NCI-H2081 (cell line): ENCODE measurements at regions not wholly inside any gene's neighbourhood (a gene's known extent, or its start where the extent isn't known, plus 50 kb on each side); places are given as distances from the start of the nearest gene placed in this dataset.

Source experiments
- DNase-seq, 2 experiments: peaks; one replicate each; lab custom pipeline; 2025; lab: John Stamatoyannopoulos, UW

DNA sequence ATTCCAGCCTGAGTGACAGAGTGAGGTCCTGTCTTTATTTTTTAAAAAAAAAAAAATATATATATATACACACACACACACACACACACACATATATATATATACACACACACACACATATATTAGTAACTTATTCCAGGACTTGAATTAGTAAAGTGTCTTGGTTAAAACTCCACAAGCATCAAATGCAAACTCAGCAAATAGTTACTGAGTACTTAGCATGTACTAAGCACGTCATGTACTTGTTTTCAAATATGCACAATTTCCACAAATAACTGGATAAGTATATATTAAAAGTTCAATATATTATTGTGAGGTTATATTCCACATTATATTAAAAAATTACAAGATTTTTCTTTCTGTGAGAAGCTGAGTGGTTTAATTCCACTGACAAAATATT is 304.7 kb downstream of the ZEB2 start:
- no peak for DNase-seq

DNA sequence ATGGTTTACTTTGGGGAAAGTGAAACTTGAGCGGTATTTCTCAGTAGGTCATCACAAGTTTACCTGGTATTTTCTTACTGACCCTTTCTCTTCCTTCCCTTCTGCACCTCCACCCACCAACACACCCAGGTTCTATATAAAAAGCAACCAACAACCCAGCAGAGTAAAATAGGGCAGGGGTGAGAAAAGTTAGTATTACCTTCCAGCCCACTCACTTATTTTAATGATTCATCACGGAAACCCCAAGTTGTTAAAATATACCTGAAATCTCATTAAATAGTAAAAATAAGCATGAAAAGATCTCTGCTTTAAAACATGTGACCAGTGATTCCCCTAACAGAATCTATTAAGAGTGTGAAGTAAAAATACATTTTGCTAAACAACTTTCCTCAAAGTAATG is 306.1 kb downstream of the ZEB2 start:
- no peak for DNase-seq

DNA sequence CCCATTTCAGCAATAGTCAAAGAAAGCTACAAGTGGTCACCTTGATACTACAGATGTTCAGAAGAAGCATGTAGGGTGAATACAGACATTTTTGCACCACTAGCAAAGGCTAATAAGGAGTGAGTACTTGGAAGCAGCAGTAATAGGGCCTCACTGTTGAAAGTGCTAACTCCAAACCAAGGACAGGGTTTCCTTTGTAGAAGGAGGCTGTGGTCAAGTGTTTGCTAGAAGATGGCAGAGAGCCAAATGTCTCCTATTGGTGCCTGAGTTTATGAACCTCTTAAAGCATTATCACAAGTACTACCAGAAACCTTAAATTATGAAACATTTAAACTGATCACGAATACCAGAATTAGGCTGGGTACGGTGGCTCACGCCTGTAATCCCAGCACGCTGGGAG is 308.1 kb downstream of the ZEB2 start:
- no peak for DNase-seq

DNA sequence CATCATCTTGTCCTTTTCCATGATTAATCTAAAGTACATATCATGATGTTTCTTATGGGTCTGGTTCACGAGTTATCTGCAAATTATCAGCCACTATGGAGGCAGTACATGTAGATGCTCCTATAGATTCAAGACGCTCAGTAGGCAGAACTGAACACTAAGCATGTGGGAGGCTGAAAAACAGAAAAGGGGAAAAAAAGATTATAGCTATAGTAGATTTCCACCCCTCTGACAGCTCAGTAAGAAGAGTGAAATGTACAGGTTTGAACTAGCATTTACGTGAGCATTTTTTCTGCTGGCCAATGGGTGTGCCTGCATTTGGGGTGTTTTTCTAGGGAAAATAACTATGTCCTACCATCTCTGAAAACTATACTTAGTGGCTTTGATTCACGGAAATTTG is 308.9 kb downstream of the ZEB2 start:
- no peak for DNase-seq

DNA sequence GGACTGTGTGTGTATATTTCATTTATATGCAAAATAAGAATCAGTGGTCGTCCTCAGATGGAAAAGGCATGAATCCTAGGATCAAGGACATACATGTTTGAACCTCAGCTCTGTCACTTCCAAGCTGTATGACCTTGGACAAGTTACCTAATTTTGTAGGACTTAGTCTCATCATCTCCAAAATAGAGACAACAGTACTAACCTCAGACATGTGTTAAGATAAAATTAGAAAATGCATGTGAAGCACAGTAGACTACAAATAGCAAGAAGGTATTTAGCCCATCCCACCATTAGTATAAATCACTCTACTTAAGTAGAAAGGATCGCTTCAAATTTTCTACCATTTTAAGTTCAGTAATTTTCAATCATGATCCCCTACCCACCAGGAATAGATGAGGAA is 309.8 kb downstream of the ZEB2 start:
- no peak for DNase-seq

DNA sequence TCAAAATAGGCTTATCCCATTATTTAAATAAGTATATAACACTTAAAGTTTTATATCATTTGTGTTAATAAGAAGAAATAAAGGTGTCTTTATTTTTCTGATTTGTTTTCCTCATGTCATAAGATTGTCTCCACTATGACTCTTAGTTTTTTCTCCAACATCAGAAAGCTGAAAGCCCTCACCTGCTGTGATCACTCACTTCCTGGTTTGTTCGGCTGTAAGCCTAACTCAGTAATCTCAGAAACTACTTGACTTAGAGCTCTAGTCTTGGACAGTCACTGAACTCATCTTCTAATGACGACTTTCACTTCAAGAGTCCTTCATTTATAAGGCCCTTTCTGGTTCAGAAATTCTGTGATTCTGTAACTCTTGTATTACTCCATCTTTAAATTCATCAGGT is 311.0 kb downstream of the ZEB2 start:
- DNase-seq = no peak

DNA sequence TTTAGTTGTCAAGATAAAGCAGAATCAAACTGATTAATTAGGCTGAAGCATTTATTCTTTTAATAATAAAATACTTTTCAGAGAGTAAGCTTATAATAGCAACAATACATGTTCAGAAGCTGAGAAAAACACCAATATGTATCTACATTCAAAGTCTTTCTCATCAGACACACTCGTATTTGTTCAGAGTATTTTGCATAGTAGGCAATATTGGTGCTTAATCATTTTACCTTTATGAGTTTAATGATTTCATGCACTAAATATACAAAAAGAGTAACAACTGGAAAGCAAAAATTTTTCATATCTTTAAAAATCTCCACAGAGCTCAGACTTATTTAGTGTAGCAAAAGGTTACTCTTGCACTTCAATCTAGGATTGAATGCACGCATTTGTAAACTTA is 313.9 kb downstream of the ZEB2 start:
- DNase-seq = no peak

DNA sequence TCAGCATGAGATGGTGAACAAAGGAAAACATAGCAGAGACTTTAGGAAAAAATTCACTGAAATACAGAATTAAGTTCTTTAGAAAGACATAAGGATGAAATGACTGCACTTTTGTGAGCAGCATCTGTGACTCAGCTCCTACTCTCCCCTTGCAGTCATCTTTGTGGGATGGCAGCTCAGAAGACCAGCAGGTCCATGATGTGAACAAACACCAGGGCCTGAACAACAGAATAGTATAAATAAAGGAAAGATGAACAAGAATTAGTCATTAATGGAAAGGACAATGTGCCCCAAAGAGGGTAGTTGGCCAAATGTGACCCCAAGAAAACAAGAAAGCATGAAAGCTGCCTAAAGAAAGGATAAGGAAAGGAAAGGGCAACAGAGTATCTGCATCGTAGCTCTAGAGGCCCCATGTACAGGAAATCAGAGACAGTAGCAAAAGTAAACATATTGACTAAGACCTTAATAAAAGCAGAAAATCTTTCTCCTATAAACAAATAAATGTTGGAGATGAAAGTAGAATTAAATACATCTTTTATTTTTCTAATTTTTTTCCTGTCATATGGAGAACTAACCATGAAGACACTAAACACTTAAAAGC is 318.0 kb downstream of the ZEB2 start:
- DNase-seq = no peak

DNA sequence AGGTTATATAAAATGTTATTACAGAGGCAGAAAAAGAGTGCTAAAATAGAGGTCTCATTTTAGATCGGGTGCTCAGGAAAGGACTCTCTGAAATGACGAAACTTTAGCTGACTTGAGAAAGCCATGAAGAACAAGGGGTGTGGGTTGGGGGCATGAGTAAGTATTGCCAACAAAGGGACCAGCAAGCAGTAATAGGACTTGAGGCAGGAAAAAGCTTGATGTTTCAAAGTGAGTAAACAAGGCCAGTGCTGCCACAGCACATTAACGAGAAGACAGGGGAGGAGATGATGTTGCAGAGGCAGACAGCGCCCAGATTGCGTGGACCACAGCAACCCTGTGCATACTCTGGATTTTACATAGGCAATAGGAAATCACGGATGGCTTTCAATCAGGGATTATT is 318.8 kb downstream of the ZEB2 start:
- DNase-seq = no peak

DNA sequence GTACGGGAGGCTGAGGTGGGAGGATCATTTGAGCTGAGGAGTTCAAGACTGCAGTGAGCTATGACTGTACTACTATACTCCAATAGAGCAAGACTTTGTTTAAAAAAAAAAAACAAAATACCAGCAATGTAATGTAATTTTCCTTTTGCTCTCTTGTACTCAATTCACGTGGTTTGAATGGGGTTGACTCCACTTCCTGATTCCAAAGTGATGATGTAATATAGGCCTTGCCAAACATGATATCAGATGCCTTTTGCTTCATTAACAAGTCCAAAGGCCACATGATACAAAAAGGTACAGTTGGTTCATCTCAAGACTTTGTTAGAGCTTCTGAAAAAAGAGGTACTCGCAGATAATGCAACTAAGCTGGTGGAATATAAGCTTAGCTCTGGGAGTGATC is 321.8 kb downstream of the ZEB2 start:
- no peak for DNase-seq

DNA sequence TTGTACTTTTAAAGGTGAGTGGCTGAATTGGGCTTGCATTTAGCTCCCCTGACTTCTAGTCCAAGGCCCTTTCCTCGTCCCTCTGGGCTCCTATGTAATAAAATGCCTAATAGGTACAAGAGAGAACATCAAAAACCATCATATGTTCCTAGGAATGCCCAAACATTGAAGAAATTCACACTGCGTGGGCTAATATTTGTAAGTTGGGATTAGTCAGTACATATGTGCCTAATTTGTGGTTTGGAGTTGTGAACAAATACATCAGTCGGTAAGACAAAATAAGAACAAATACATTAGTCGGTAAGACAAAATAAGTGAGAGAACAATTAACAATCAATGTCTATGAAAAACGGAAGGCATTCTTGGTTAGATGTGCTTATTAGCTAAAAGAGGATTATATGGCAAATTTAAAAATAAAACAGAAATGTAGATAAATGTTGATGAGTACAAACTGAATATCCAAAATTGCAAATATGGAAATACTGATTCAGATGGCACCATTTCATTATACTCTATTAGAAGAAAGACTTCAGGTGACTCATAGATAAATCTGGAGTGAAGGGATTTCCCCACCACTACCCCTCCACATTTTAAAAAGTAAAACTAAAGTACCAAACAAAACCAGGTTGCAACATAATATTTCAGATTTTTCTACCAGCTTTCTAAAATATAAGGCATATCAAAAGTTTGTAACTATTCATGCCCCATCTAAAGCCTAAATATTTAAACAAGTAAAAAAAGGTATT is 325.4 kb downstream of the ZEB2 start:
- no peak for DNase-seq

DNA sequence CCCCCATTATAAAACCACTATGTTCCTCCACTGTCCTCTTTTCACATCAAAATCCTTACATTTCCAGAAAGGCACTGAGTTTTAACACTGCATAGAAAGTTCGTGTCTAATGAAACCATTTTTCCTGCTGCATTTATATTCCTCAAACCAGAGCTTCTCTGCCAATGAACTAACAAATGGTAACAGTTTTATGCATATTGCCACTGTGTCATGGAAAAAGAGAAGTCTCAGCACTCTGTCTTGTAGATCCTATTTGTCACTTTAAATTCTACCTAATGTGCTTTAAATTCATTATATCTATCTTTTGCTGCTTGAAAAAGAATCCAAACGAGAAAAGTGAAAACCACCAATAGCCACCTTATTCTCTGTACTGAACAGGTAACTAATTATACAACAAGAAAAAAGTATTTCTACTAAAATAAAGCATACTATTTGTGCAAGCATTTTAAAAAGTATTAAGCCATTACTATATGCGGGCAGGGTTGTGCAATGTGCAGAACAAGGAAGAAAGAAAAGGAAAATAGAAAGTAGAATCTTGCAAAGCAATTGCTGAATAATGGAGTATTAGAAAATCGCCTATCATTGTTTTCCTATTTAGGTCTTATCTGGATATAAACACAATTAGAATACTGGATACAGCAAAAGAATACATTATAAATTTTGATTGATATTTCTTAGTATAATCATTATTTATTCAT is 328.9 kb downstream of the ZEB2 start:
- no peak for DNase-seq

DNA sequence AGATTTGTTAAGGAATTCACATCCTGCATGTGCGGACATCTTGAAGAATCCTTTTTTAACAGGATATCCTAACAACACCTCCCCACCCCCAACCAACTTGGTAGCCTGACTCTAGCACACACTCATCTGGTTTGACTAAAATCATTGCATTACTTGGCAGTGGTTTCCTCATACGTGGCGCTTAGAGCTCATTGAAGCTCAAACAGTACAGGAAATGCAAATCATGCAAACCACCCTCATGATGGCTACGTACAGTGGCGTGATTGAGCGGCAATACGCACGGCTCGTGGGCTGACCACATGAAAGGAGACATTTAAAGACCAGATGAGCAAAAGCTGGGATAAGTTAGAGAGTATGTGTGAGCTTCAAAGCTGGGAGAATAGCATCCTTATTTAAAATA is 336.2 kb downstream of the ZEB2 start:
- no peak for DNase-seq

DNA sequence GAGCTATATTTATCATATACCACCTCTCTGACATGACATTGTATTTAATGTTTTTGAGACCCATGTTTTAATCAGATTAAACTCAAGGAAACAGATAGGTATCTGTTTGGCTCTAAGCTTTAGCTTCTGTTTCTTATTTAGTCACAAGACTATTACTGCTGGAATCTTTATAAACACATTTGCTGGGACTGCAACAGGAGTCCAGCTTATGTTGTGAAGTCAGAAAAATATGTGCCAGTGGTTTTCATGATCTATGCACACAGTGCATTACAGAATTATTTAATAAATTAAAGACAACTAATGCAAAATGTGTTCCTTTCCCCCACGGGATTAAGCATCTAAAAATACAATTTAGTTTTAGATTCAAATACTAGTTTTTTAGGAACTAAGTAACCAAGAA is 338.9 kb downstream of the ZEB2 start:
- no peak for DNase-seq

DNA sequence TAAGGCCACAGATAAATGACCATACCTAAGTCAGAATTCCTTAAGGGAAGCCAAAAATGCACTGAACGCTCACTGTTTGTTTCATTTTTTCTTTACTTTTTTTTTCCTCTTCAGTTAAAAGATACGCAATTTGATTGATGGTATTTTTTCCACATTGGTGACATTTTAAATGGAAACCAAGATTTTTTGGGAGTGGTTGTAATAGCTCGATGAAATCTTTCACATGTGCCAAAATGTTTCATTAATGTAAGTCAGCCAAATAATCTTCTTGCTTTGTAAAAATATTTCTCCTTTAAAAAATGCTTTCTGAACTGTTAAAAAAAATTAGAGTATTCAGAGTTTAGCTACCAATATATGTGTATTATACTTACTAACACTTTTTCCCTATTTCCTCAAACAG is 339.8 kb downstream of the ZEB2 start:
- DNase-seq = no peak

DNA sequence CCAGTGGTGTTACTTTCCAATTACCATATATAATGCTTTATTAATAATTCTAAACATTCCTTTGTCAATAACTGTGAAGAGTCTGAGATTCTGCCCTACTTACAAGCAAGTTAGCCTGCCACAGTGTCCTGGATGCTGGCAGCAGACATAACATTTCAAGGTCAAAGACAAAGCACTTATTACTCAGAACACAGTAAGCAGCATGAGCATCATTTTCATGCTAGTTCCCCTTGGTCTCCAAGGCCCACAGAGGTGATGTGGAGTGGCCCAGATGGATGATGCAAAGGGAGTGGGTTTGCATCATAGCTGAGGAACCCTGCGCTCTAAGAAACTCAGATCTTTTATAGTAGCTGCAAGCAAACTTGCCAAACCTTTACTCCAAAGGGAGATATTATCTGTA is 349.7 kb downstream of the ZEB2 start:
- DNase-seq = no peak

DNA sequence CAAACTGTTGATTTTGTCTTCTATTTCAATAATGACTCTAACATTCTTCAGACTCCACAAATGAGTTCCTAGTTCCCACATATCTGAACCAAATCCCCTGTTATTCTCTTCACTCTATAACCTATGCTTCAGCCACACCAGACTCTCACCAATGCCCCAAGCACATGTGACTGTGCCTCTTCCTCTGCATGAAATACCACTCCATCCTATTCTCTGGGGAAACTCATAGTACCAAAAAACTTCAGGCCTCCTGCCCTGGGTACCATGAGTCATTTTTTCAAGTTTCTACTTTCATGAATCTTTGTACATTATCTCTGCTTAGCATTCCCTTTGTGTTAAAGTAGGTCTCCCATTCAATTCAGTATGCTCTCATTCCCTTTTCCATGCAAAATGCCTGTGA is 353.2 kb downstream of the ZEB2 start:
- no peak for DNase-seq

DNA sequence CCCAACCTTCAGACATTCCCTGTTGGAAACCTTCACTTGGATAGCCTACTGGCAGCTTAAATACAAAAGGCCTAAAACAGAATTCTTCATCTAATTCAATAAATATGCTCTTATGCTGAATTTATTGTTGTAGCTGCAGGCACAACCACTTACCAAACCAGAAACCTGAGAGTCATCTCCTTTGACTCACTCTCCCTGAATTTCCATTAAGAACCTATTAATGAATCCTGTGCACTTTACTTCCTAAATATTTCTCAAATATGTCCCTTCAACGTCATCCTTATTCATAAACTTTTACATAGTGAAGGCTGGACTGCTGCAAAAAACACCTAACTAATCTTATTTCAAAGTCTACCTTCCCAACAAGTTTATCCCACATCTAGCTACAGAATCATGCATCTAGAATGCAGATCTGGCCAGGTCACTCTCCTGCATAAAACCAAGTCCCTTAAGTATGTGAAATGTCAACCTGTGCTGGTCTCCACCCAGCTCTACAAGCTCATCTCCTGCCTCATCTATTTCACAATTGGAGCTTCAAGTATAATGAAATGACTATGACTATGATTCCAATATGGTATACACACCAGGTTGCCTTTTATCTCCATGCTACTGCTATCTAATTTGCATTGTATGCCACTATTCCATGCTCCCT is 354.2 kb downstream of the ZEB2 start:
- DNase-seq = no peak

DNA sequence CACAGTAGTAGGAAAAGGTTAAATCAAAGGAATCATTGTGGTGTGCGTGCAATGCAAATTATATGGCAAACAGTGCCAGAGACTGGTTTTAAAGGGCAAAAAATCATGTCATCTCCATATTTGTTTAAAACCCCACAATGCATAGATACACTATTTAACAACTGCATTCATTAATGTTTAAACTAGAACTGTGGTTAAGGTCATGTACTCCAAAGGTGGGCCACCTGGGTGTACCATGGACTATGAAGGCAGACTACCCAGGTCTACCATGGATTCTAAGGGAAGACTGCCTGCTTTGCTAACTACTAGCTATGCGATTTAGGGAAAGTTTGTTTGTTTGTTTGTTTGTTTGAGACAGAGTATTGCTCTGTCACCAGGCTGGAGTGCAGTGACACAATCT is 356.3 kb downstream of the ZEB2 start:
- no peak for DNase-seq

DNA sequence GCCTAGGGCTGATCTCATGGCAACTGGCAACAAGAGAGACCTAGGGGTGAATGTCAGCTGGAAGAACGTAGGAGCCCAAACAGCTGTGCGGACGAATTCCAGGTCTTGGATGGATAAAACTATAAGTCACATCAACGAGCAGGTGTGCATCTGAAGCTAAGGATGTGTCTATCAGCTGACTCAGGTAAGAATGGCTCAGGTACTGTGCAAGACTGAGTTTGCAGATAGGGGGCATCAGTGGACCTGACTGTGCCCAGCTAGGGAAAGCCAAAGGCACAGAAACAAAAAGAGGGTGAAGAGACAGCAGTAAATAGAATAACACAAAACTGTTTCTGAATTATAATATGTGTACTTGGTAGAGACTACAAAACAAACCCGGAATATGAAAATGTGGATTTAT is 357.3 kb downstream of the ZEB2 start:
- DNase-seq = peak; percentile 48 to 65

DNA sequence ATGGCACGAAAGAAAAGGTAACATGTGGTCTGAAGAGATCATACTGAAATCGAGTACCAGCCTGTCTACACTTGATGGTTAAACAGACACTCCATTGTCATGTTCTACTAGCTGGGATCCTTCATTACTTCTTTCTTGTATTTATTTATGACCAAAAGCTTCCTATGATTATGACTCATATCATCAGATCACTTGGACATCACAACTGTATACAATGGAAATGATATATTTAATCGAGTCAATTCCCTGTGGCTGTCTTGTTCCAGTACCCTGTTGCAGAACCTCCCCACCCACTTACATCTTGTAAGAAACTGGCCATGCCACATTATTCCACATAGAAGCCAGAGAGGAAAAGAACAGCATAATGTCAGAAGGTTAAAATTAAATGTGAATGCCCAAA is 358.9 kb downstream of the ZEB2 start:
- no peak for DNase-seq

DNA sequence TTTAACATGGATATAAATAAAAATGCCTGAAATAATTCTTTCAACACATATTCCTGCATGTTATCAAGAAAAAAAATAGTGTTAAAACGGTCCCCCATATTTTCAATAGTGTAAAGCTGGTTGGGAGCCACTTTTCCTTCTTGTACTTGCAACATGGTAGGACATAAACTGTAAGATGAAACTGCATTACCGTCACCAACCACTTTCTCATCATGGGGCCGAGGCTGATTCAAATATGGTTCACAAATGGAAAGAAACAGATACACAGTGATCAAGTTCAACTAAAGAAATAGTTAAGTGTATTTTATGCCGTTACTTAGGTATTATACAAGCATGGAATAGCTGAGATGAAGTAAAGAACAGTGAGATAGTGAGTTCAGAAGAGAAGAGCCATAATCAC is 360.7 kb downstream of the ZEB2 start:
- no peak for DNase-seq

DNA sequence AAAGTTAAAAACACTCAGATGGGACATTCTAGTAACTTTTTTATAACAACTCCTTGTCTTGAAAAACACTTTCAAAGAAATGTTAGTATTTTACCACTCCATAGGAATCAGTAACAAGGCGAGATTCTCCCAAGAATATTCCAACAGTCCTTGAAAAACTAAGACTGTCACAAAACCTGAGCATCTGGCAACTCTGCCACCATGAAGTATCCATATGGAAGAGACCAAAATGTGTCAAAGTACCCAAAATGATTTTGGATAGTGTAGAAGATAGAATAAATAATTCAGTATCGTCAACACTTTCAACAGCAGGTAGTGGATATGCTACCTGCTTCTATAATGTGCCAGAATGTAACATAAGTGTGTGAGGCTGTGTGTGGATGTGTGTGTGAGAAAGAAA is 361.8 kb downstream of the ZEB2 start:
- no peak for DNase-seq
